Gastroesophageal sphincter (tissue), 3 donors: ENCODE measurements at regions not wholly inside any gene's neighbourhood (a gene's known extent, or its start where the extent isn't known, plus 50 kb on each side); places are given as distances from the start of the nearest gene placed in this dataset.

Experiments
- CTCF ChIP-seq, 4 experiments: fragments of 200-600 bp in 2 of 4; fragments of 450-650 bp in 2 of 4; sonication (generic) in 1 of 4; IDR thresholded peaks; one replicate each; pipeline ENCODE4 v1.5.1; 2017 to 2019; ENCODE audit warnings: antibody characterized with exemption in 4 of 4, mild to moderate bottlenecking in 2 of 4, moderate library complexity in 2 of 4
- POLR2A ChIP-seq, 2 donors: fragments of 450-650 bp; IDR thresholded peaks; one replicate each; pipeline ENCODE4 v1.6.1; 2017; ENCODE audit warnings: antibody characterized with exemption in 2 of 2, mild to moderate bottlenecking in 2 of 2, moderate library complexity in 1 of 2
- POLR2AphosphoS5 ChIP-seq: sonication (generic); formaldehyde crosslinking; IDR thresholded peaks from one replicate; pipeline ENCODE4 v1.6.1; 2017; ENCODE audit warnings: antibody characterized with exemption

GRCh38 chr18:61241260-61241853, 91.9 kb upstream of the CDH20 start:
- TF ChIP-seq POLR2AphosphoS5 = no peak
- no peak for TF ChIP-seq CTCF (IDR thresholded peaks at IDR 0.05)
- TF ChIP-seq POLR2A (IDR thresholded peaks at IDR 0.05) = no peak
